Activated T-helper 17 cell treated with anti-CD3 and anti-CD28 coated beads, Interleukin-2, amount 50 U/mL, for 72 hours (primary cell): ENCODE measurements at regions not wholly inside any gene's neighbourhood (a gene's known extent, or its start where the extent isn't known, plus 50 kb on each side); places are given as distances from the start of the nearest gene placed in this dataset.

Source experiments
- ATAC-seq: fragments of 150-1000 bp; cut with Tn5 transposase; replicated peaks from 2 replicates; pipeline ENCODE4 v1.10.0; 2021; ENCODE audit warnings: mild to moderate bottlenecking, moderate library complexity
- H3K27ac Mint-ChIP-seq: one replicate; pipeline ENCODE4 v1.8.0; 2022; ENCODE audit warnings: mixed read lengths
- H3K27me3 Mint-ChIP-seq: one replicate; pipeline ENCODE4 v1.8.0; 2022; ENCODE audit warnings: mixed read lengths
- H3K36me3 Mint-ChIP-seq: one replicate; pipeline ENCODE4 v1.8.0; 2022; ENCODE audit warnings: low read depth, mild to moderate bottlenecking, mixed read lengths
- H3K4me1 Mint-ChIP-seq: one replicate; pipeline ENCODE4 v1.8.0; 2022; ENCODE audit warnings: mixed read lengths
- H3K4me3 Mint-ChIP-seq: one replicate; pipeline ENCODE4 v1.8.0; 2022; ENCODE audit warnings: mild to moderate bottlenecking, mixed read lengths
- H3K9me3 Mint-ChIP-seq: one replicate; pipeline ENCODE4 v1.8.0; 2022; ENCODE audit warnings: mixed read lengths

DNA sequence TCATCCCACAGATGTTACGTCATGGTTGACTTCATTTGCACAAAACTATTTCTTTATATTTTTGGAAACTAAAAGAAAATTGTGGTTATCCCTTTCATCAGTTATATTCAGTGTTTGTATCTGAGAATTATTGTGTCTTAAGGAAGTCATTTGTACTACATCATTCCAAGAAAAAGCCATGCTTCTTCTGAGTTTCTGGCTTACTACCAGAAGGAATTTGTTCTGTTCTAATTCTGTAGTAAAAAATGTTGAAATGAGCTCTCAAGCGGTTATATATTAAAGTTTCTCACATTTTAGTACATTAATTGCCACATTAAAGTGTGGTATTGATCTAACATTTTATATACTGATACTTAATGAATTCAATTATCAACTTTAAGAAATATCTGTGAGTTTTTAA lies 1844.5 kb downstream of the PCDH7 start:
- Mint-ChIP-seq H3K4me1 (no peaks in the 10 kb centered on the region), H3K36me3 (no peaks in the 10 kb centered on the region), H3K27me3 (no peaks in the 10 kb centered on the region), H3K27ac (no peak overlapping the region), H3K9me3 (peaks cover 7% of the 10 kb centered on the region), H3K4me3 (no peak overlapping the region)
- no peak for ATAC-seq

- Mint-ChIP-seq H3K4me3 (no peak overlapping the region), H3K9me3 (peaks cover 7% of the 10 kb centered on the region), H3K27ac (no peak overlapping the region), H3K36me3 (no peaks in the 10 kb centered on the region), H3K4me1 (no peaks in the 10 kb centered on the region), H3K27me3 (no peaks in the 10 kb centered on the region)
- no peak for ATAC-seq
Measured at GRCh38 chr4:32569861-32570260, 1849.7 kb downstream of the PCDH7 start.

DNA sequence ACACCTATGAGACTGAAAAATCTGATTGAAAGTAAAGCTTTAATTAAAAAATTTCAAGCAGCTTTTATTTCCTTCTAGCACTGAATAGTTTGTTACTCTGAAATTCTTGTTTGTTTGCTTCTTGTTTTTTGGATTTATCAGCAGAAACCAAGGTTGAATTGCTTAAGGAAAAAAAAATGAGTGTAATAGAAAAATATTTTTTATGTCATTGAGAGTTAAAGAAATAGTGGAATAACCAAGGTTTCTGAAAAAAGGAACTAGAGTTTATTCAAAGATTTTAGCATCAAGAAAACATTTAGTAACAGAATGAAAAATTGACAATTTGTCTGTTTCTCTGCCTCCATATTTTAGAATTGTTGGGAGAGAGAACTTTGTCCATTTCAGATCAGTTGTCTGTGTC lies 1852.2 kb downstream of the PCDH7 start:
- H3K36me3 Mint-ChIP-seq, result no peaks in the 10 kb centered on the region
- H3K27ac Mint-ChIP-seq, result no peak overlapping the region
- no peaks in the 10 kb centered on the region for H3K27me3 Mint-ChIP-seq
- no peaks in the 10 kb centered on the region for H3K4me1 Mint-ChIP-seq
- peaks cover 7% of the 10 kb centered on the region for H3K9me3 Mint-ChIP-seq
- H3K4me3 Mint-ChIP-seq, result no peak overlapping the region
- ATAC-seq, result no peak

DNA sequence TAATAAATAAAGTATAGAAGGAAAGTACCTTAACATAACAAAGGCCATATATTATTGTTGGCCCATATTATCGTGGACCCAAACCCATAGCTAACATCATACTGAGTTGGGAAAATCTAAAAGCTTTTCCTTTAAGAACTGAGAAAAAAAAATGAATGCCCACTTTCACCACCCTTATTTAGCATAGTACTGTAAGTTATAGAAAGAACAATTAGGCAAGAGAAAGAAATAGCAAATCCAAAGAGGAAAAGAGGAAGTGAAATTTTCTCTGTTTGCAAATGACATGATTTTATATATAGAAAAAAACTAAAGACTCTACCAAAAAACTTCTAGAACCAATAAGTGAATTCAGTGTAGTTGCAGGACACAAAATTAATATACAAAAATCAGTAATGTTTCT lies 1854.6 kb downstream of the PCDH7 start:
- Mint-ChIP-seq H3K36me3 (no peaks in the 10 kb centered on the region), H3K27ac (no peak overlapping the region), H3K4me3 (no peak overlapping the region), H3K27me3 (no peaks in the 10 kb centered on the region), H3K4me1 (no peaks in the 10 kb centered on the region), H3K9me3 (peaks cover 11% of the 10 kb centered on the region)
- ATAC-seq, result no peak

DNA sequence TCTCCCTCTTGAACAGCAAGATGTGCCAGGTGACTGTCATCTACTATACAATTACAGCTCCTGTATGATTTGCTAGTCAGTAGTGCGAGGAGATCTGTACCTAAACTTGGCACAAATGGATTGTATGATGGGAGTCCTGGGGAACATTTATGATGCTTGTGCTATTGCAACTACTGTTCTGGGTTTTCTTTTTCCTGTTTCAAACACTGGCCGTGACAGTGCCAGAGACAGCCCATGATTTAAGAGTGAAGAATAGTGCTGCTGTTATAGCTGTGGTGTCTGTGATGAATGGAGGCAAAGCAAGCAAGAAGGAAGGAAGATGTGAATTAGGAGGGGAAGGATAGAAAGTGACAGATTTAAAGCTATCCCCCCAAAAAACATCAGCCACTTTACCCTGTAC lies 1868.9 kb downstream of the PCDH7 start:
- no peaks in the 10 kb centered on the region for H3K27me3 Mint-ChIP-seq
- no peaks in the 10 kb centered on the region for H3K36me3 Mint-ChIP-seq
- ATAC-seq, result no peak
- no peak overlapping the region for H3K27ac Mint-ChIP-seq
- no peaks in the 10 kb centered on the region for H3K4me1 Mint-ChIP-seq
- peaks cover 20% of the 10 kb centered on the region for H3K9me3 Mint-ChIP-seq
- no peak overlapping the region for H3K4me3 Mint-ChIP-seq

DNA sequence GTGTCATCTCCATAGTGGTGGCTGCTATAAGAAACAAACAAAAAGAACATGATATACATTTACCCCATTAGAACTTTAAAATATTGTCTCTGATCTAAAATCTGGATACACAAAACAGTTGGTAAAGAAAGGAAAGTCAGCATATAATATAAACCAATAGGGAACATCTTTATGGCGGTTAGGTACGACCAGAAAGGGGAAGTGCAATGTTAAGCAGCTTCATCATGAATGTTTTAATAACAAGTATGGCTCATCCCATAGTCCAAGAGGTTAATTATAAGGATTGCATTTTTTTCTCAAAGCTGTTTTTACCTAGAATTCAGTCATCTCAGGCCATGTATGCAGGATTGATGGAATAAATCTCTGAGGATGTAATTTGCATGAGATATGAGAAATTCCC lies 1869.7 kb downstream of the PCDH7 start:
- Mint-ChIP-seq H3K4me1 (no peaks in the 10 kb centered on the region), H3K27me3 (no peaks in the 10 kb centered on the region), H3K27ac (no peak overlapping the region), H3K36me3 (no peaks in the 10 kb centered on the region), H3K9me3 (peaks cover 19% of the 10 kb centered on the region), H3K4me3 (no peak overlapping the region)
- ATAC-seq, result no peak

DNA sequence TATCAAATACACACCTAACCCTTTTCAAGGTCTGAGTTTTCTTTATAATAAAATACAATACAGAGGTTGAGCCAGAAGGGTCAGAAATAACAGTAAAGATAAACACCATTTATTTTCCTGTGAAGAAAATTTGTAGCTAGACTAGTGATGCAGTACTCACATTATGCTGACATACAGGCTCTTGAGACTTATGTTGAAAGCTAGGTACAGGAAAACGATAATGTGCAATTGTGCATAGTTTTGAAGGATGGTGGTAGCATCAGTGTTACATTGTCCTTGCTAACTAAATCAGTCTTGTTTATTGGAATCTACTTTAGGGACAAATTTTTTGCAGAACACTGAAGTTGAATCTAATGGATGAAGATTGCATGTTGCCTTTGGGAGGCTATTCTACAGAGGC lies 1877.2 kb downstream of the PCDH7 start:
- Mint-ChIP-seq H3K27me3 (no peaks in the 10 kb centered on the region), H3K4me3 (no peak overlapping the region), H3K9me3 (peaks cover 5% of the 10 kb centered on the region), H3K36me3 (no peaks in the 10 kb centered on the region), H3K27ac (no peak overlapping the region), H3K4me1 (no peaks in the 10 kb centered on the region)
- ATAC-seq, result no peak

DNA sequence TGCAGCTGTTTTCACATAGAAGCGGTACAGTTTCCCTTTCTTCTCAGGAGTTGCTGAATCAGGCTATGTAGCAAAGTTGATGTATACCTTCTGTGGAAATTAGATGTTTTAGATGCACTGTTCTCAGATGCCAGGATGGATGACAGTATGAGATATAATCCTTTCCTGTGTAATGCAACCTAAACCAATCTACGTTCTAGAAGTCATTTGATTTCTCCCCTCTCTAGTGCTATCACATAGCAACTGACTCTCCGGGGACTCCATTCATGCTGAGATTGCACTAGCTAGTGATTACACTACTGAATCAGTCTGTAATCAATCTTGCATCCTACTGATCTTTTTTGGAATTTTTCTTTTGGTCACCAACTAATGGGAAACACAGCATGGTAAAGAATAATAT lies 1881.7 kb downstream of the PCDH7 start:
- H3K4me1 Mint-ChIP-seq, result no peaks in the 10 kb centered on the region
- ATAC-seq, result no peak
- peaks cover 6% of the 10 kb centered on the region for H3K9me3 Mint-ChIP-seq
- no peak overlapping the region for H3K4me3 Mint-ChIP-seq
- H3K27ac Mint-ChIP-seq, result no peak overlapping the region
- no peaks in the 10 kb centered on the region for H3K36me3 Mint-ChIP-seq
- H3K27me3 Mint-ChIP-seq, result no peaks in the 10 kb centered on the region

DNA sequence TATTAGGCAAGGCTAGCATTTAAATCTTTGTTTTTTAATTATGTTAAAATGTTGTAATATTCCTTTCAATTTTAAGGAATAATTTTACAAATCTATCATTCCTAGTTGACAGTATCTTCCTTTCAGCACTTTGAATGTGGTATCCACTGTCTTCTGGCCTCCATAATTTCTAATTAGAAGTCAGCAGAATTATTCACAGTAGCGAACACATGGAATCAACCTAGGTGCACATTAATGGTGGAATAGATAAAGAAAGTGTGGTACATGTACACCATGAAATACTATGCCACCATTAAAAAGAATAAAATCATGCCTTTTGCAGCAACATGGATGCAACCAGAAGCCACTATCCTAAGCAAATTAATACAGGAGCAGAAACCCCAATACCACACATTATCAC lies 1887.8 kb downstream of the PCDH7 start:
- Mint-ChIP-seq H3K4me3 (no peak overlapping the region), H3K36me3 (no peaks in the 10 kb centered on the region), H3K9me3 (peaks cover 22% of the 10 kb centered on the region), H3K27ac (no peak overlapping the region), H3K27me3 (no peaks in the 10 kb centered on the region), H3K4me1 (no peaks in the 10 kb centered on the region)
- no peak for ATAC-seq

DNA sequence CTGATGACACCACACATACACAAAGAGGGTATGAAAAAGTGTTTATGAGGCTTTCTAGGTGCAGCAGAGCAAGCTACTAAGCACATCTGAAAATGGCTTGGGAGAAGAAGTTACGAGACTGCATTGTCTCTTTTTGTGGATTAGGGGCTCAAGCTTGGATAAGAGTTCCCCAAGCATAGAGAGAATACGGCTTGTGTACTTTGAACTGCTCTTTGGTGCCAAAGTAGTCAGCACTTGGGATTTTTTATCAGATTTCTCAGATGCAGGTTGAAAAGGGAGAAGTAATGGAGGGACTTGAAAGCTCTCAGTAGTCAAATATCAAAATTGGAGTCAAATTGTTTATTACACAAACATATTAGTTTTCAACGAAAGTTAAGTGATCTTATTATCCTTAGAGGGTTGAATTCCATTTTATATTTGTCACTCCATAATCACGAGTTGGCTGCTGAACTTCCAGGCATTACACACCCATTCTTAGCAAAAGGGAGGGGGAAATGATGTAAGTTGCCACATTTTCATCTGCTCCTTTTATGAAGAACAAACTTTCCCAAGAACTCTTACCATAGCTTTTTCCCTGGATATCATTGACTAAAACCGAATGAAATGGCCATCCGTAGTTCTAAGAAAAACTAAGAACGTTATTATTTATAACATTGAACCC lies 1904.9 kb downstream of the PCDH7 start:
- ATAC-seq, result no peak
- Mint-ChIP-seq H3K36me3 (no peaks in the 10 kb centered on the region), H3K9me3 (peaks cover 11% of the 10 kb centered on the region), H3K4me1 (no peaks in the 10 kb centered on the region), H3K27ac (no peak overlapping the region), H3K4me3 (no peak overlapping the region), H3K27me3 (no peaks in the 10 kb centered on the region)

GRCh38 chr4:32625687-32626337 lies 1905.6 kb downstream of the PCDH7 start:
- no peaks in the 10 kb centered on the region for H3K4me1 Mint-ChIP-seq
- peaks cover 11% of the 10 kb centered on the region for H3K9me3 Mint-ChIP-seq

GRCh38 chr4:32631831-32632230 lies 1911.7 kb downstream of the PCDH7 start:
- H3K4me3 Mint-ChIP-seq, result no peak overlapping the region
- ATAC-seq, result no peak
- no peak overlapping the region for H3K27ac Mint-ChIP-seq
- H3K9me3 Mint-ChIP-seq, result peaks cover 7% of the 10 kb centered on the region
- no peaks in the 10 kb centered on the region for H3K27me3 Mint-ChIP-seq
- no peaks in the 10 kb centered on the region for H3K36me3 Mint-ChIP-seq
- no peaks in the 10 kb centered on the region for H3K4me1 Mint-ChIP-seq

More at GRCh38 chr4:32625687-32626337, 1905.6 kb downstream of the PCDH7 start:
- Mint-ChIP-seq H3K27me3 (no peaks in the 10 kb centered on the region), H3K27ac (no peak overlapping the region), H3K36me3 (no peaks in the 10 kb centered on the region), H3K4me3 (no peak overlapping the region)
- no peak for ATAC-seq

DNA sequence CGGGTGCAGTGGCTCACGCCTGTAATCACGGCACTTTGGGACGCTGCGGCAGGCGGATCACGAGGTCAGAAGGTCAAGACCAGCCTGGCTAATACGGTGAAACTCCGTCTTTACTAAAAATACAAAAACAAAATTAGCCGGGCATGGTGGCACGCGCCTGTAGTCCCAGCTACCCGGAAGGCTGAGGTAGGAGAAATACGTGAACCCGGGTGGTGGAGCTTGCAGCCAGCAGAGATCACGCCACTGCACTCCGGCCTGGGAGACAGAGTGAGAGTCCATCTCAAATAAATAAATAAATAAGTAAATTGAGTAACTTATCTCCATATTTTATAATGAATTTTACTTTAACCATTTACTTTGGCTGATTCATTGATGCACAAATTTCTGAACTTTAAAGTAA lies 1913.3 kb downstream of the PCDH7 start:
- Mint-ChIP-seq H3K36me3 (no peaks in the 10 kb centered on the region), H3K4me1 (no peaks in the 10 kb centered on the region), H3K27me3 (no peaks in the 10 kb centered on the region), H3K4me3 (no peak overlapping the region), H3K9me3 (no peaks in the 10 kb centered on the region), H3K27ac (no peak overlapping the region)
- no peak for ATAC-seq

GRCh38 chr4:32645653-32646052 lies 1925.5 kb downstream of the PCDH7 start:
- no peaks in the 10 kb centered on the region for H3K36me3 Mint-ChIP-seq
- no peak for ATAC-seq
- no peak overlapping the region for H3K4me3 Mint-ChIP-seq
- H3K27me3 Mint-ChIP-seq, result no peaks in the 10 kb centered on the region
- no peaks in the 10 kb centered on the region for H3K4me1 Mint-ChIP-seq
- no peak overlapping the region for H3K27ac Mint-ChIP-seq
- H3K9me3 Mint-ChIP-seq, result peaks cover 21% of the 10 kb centered on the region

DNA sequence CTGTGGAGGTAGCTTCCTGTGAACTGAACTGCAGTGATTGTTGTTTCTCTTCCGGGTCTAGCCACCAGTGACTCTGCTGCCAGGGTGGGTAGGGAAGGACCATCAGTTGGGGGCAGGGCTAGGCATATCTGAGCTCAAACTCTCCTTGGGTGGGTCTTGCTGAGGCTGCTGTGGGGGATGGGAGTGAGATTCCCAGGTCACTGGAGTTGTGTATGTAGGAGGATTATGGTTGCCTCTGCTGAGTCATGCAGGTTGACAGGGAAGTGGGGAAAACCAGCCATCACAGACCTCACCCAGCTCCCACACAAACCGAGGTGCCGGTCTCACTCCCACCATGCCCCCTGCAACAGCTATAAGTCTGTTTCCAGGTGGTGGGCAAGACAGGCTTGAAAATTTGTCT lies 1937.8 kb downstream of the PCDH7 start:
- H3K27me3 Mint-ChIP-seq, result no peaks in the 10 kb centered on the region
- H3K4me3 Mint-ChIP-seq, result no peak overlapping the region
- no peak for ATAC-seq
- no peaks in the 10 kb centered on the region for H3K36me3 Mint-ChIP-seq
- H3K9me3 Mint-ChIP-seq, result peaks cover 20% of the 10 kb centered on the region
- H3K27ac Mint-ChIP-seq, result no peak overlapping the region
- no peaks in the 10 kb centered on the region for H3K4me1 Mint-ChIP-seq
